ENCODE measurements at regions not wholly inside any gene's neighbourhood (a gene's known extent, or its start where the extent isn't known, plus 50 kb on each side); places are given as distances from the start of the nearest gene placed in this dataset.

DNA sequence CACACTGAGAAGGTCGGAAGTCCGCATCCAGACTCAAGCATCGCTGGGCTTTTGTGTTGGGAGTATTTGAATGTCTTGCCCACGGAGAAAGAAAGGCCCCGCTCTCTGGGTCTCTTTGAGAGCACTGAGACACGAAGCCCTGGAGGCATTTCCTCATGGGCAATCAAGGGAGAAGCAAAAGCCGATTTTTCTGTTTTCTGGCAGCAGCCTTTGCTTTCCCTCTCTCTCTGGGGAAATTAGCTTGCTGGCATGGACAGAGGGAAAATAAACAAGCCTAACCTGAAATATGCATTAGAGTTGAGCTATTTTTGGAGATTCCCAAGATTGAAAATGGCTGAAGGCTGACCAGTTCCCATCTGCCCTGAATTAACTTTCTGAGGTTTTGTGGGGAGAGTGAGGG, 238.7 kb downstream of the HAPSTR1 start:
- no peak overlapping the region for H3K4me3 ChIP-seq (ENCODE audit: low read depth, low read length)
- TF ChIP-seq, protein P1, sequence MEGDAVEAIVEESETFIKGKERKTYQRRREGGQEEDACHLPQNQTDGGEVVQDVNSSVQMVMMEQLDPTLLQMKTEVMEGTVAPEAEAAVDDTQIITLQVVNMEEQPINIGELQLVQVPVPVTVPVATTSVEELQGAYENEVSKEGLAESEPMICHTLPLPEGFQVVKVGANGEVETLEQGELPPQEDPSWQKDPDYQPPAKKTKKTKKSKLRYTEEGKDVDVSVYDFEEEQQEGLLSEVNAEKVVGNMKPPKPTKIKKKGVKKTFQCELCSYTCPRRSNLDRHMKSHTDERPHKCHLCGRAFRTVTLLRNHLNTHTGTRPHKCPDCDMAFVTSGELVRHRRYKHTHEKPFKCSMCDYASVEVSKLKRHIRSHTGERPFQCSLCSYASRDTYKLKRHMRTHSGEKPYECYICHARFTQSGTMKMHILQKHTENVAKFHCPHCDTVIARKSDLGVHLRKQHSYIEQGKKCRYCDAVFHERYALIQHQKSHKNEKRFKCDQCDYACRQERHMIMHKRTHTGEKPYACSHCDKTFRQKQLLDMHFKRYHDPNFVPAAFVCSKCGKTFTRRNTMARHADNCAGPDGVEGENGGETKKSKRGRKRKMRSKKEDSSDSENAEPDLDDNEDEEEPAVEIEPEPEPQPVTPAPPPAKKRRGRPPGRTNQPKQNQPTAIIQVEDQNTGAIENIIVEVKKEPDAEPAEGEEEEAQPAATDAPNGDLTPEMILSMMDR (IDR thresholded peaks at IDR 0.05; ENCODE audit: low read depth, low read length, missing control alignments) = no peak
- DNase-seq (ENCODE audit: low read depth) = no peak

DNA sequence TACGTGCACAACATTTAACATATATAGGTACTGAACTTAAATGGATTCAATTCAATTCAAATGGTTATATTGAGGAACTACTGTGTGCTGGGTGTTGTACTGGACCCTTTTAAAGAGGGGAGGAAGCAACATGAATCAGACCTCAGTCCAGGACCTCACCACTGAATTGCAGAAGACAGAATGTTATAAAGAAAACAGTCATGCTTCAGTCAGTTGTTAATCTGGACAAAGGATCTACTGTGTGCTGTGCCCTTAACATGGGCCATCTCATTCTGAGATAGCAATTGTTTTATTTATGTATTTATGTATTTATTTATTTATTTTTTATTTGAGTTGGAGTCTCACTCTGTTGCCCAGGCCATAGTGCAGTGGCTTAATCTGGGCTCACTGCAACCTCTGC, 240.1 kb downstream of the HAPSTR1 start:
- DNase-seq (ENCODE audit: low read depth) = no peak
- TF ChIP-seq, protein P1 (IDR thresholded peaks at IDR 0.05; ENCODE audit: low read depth, low read length, missing control alignments) = no peak
- H3K4me3 ChIP-seq (ENCODE audit: low read depth, low read length) = no peak overlapping the region

DNA sequence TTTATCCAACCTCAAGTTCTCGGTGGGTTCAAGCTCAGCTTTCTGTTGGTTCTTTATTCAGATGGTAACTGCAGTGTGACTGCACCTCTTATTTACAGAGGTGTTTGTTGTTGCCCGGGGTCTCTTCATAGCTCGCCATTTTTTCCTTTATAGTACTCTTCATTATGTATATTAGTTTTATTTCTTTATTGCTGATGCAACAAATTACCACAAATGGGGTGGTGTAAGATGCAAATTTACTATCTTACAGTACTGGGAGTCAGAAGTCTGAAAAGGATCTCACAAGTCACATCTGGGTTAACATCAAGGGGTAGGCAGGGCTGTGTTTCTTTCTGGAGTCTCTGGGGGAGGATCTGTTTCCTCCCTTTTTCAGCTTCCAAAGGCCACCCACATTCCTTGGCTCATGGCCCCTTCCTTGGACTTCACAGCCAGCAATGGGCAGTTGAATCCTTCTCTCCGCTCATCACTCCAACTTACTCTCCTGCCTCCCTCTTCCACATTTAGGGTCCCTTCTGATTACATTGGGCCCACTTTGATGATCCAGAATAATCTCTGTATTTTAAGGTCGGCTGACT, 241.2 kb downstream of the HAPSTR1 start:
- TF ChIP-seq, protein P1 (IDR thresholded peaks at IDR 0.05; ENCODE audit: low read depth, low read length, missing control alignments) = no peak
- no peak for DNase-seq (ENCODE audit: low read depth)
- H3K4me3 ChIP-seq (ENCODE audit: low read depth, low read length) = no peak overlapping the region

- TF ChIP-seq, protein P1 (IDR thresholded peaks at IDR 0.05; ENCODE audit: low read depth, low read length, missing control alignments) = no peak
- no peak for DNase-seq (ENCODE audit: low read depth)
- H3K4me3 ChIP-seq (ENCODE audit: low read depth, low read length) = no peak overlapping the region
These were observed 242.0 kb downstream of the HAPSTR1 start for GRCh38 chr16:9333469-9333868.

DNA sequence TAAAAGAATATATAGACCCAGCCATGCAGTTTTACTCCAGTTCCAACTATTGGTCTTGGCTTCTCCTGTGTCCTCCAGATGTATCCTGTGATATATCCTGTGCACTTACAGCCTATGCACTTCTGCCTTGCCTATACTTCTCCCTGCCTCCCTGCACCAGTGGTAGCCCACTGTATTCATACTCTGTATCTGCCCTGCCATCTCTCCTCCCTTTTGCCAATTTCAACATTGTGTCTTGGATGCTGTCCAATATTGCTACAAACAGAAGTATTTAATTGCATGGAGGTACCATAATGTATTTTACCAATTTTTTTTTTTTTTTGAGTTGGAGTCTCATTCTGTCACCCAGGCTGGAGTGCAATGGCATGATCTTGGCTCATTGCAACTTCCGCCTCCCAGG, 242.7 kb downstream of the HAPSTR1 start:
- TF ChIP-seq, protein P1 (IDR thresholded peaks at IDR 0.05; ENCODE audit: low read depth, low read length, missing control alignments) = no peak
- H3K4me3 ChIP-seq (ENCODE audit: low read depth, low read length) = no peak overlapping the region
- no peak for DNase-seq (ENCODE audit: low read depth)

GRCh38 chr16:9337308-9338032, 246.0 kb downstream of the HAPSTR1 start:
- no peak for DNase-seq (ENCODE audit: low read depth)
- H3K4me3 ChIP-seq (ENCODE audit: low read depth, low read length) = no peak overlapping the region
- TF ChIP-seq, protein P1 (IDR thresholded peaks at IDR 0.05; ENCODE audit: low read depth, low read length, missing control alignments) = no peak

- TF ChIP-seq, protein P1 (IDR thresholded peaks at IDR 0.05; ENCODE audit: low read depth, low read length, missing control alignments) = no peak
- no peak overlapping the region for H3K4me3 ChIP-seq (ENCODE audit: low read depth, low read length)
These were observed 246.6 kb downstream of the HAPSTR1 start for GRCh38 chr16:9338068-9338467.

More at GRCh38 chr16:9338068-9338467, 246.6 kb downstream of the HAPSTR1 start:
- DNase-seq (ENCODE audit: low read depth) = no peak

Measured in GM12864 (cell line).